GM18502 (cell line): ENCODE measurements at regions not wholly inside any gene's neighbourhood (a gene's known extent, or its start where the extent isn't known, plus 50 kb on each side); places are given as distances from the start of the nearest gene placed in this dataset.

Experiments used
- ATAC-seq: cut with Tn5 transposase; IDR thresholded peaks from one replicate; pipeline ENCODE4 v1.9.1; 2021; ENCODE audit warnings: mild to moderate bottlenecking; ENCODE audit not compliant: unreplicated experiment, poor library complexity

DNA sequence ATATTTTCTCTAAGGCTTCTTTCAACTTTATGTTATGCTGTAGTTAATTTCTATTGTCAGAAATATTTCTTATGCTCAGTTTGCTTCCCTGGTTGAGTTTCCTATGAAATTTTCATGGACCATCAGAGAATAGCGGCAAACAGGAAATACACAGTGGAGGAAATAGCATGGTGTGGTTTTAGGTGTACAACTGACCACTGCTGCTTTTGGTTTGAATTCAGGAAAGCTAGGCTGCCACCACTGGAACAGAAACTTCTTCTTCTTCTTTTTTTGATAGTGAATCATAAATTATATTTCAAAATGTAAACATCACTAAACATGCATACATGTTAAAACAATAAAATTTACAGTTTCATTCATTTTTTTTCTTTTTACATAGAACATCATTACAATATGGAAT, 316.6 kb upstream of the TGFBR2 start:
- ATAC-seq: no peak

DNA sequence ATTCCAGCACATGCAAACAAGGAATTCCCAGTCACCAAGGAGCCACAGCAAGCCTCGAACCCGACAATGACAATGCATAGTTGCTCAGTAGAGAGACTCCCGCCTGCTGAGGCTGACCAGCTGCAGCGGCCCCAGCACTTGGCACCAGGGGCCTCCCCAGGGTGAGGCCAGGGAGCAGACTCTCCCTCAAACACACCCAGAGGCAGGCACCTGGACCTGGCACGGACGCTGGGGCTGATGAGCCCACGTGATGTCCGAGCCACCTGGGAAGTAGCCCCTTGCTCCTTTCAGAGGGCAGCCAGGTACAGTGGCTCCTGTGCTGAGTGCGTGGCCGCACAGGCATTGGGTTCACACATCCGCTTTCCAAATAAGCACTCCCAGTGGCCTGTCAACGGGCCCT, 315.9 kb upstream of the TGFBR2 start:
- ATAC-seq: no peak

DNA sequence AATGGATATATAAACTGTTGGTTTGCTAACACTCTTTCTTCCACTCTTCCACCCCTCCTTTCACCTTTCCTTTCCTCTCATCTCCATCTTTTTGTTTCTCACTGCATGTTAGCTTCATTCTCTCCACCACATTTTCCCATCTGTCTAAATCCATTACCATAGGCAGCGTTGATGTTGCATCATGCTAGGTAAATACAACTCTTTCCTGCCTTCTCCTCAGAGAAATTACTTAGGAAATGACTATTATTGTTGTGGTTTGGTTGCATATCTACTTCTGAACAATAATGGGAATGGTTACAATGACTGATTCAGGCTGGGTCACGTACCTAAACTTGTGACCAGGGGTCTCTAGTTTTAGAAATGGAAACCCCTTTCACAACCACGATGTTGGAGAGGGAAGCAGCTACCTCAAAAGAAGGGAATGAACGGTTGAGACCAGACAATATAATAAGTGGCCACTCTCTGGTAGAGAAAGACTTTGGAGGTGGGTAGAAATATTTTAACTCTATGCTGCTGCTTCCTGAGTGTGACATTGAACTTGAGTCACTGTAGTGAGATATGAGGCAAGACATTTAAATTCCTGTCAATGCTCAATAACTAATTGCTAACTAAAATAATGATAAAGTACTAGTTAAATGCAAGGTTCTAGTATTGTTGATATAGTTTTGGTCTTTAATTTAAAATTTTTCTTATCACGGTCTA, 314.1 kb upstream of the TGFBR2 start:
- no peak for ATAC-seq

DNA sequence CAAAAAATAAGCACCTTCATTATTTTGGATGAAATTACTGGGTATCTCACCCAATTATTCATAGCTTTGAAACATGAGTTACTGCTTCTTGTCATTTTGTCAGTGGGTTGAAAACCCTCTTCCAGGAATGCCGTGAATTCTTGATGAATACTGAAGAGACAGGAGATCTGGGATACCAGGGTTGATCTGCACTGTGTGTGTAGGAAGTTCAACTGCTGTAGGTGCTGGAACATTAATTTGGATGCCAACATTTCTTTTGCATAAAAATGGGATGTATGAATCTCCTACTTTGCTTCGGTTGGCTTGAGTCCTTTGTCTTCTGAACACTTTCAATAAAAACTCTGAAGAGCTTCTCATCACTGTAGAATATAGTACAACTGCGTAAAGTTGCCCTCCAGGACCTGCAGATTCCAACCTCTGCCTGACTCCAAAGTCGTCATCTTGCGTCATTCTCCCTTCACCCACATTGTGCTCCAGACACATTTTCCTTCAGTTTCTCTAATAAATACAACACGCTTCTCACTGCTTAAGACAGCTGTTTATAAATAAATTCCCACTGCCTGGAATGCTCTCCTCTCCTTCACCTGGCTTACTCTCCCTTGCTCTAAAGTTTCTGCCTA, 312.7 kb upstream of the TGFBR2 start:
- ATAC-seq: no peak

DNA sequence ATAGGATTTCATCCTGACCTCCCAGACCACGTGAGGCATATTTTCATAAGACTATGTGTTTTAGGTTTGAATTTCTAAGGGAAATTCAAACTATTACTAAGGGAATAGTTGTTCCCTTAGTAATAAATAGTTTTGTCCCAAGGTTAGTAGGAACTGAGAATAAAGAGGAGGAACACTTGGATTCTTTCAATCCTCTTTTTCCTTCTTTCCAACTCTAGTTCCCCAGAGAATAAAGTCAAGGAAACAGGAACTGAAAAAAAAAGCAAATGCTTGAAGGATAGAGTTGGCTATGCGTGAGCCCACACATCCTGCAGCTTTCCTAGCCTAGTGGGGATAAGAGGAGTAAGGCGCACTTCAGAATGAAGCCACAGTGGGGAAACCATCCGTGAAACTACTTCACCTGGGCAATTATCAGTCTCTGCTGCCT, 312.1 kb upstream of the TGFBR2 start:
- no peak for ATAC-seq

DNA sequence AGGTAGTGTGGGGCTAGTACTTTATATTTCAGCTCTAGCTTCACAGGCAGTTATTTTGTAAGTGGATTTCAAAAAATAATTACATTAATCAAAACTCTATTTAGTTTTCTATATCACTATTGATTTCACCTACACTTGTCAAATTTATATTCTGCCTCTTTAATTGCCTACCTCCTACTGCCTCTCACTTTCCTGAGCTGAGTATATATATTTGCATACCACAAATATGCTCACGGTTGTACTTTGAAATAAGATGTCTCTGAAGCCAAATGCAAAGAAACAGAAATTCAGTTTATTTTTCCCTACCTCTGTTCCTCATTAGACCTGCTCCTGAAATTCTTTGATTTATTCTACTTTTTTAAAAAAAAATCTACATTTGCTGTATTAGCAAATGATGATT, 309.3 kb upstream of the TGFBR2 start:
- peak; percentile 69 for ATAC-seq

DNA sequence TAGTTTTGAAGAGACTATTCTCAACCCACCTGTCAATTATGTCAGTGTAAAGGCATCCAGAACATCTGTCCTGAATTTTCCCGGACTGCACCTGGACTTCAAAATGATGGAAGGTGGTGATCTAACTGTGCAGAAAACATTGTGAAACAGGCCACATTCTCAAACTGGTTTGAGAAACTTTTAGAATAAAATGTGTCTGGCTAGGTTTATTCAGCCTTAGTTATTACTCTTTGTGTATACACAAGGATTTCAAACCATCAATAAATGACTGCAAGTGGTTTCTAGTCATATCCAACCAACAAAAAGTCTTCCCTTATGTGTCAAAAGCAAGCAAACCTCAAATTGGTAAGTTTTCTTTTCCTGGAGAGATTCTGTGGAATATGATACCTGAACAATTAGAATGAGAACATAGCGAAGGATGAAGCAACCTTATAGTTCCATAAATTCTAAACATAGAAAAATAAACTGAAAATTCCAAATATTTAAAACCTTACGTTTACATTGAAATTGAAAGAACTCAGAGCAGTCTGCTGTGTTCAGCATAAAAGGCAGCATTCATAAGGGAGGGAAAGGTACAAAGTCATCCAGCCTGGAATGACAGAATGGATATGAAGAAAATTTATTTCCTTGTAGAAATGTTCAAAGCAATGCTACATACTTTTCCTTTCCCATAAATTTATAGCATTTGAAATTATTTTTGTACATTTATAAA, 306.6 kb upstream of the TGFBR2 start:
- ATAC-seq: no peak

DNA sequence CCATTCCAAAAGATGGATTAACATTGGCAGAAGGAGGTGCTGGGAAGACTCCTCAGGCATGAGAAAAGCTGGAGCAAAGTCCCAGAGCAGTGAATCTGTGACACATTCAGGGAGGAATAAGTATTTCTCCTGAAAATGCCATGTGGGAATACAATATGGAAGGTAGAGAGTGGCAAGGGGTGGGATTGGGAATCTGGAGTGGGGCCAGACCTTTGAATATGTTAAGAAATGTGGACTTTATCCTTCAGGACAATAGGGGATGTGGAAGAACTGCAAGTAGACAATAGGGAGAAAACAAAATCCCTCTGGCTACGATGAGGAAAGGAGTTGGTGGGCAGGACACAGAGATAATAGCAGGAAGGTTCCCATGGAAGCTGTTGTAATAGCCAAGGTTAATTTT, 305.6 kb upstream of the TGFBR2 start:
- ATAC-seq: no peak

DNA sequence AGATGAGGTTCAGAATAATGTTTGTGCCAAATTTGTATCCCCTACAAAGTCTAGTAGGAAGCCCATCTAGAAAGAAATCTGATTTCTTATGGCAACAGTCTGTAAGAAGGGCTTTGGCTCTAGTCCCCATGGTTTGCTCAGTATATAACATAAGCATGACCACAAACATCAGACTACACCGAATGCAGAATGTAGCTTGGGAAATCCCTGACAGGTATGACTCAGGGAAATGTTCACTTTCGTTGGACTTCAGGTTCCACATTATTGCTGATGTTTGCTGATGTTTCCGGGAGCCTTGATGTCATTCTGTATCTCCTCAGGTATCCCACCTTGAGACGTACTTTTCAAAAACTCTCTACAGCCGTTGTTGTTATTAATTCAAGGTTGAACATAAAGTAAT, 304.4 kb upstream of the TGFBR2 start:
- peak; percentile 82 for ATAC-seq

DNA sequence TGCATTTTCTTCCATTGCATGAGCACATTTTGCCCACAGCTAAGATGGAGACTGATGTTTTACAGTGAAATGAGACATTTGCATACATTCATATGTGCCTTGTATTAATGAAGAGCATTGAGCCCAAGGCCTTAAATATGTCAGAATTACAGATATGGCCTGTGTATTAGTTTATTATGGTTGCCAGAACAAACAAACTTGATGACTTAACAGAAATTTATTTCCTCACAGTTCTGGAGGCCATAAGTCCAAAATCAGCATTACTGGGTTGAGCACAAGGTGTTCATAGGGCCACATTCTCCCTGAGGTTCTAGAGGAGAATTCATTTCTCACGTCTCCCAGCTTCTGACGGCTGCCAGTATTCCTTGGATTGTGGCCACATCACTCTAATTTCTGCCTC, 302.6 kb upstream of the TGFBR2 start:
- no peak for ATAC-seq

DNA sequence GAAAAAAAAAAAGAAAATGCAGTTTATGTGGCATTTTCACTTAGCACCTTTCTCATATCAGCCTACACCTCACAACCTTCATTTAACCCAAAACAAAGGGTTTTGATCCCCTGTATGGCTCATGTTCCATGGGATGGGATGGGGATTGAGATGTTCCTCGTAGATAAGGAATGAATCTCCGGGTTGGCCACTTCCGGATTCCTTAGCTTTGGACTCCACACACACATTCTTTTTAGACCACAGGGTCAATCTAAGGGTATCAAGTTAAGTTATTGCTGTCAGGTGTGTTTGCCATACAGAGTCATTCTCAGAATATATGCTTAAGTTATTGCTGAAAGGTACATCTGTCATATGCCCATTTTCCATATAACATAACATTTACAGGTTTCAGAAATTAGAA, 301.4 kb upstream of the TGFBR2 start:
- ATAC-seq: no peak

DNA sequence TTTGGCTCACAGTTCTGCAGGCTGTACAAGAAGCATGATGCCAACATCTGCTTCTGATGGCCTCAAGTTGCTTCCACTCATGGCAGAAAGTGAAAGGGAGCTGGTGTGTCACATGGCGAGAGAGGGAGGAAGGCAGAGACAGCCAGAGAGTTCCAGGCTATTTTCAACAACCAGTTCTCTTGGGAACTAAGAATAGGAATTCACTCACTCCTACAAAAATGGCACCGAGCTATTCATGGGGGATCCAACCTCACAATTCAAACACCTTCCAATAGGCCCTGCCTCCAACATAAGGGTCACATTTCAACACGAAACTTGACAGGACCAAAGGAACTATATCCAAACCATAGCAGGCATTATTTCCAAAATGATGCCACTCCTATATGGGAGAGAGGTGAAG, 299.5 kb upstream of the TGFBR2 start:
- no peak for ATAC-seq

DNA sequence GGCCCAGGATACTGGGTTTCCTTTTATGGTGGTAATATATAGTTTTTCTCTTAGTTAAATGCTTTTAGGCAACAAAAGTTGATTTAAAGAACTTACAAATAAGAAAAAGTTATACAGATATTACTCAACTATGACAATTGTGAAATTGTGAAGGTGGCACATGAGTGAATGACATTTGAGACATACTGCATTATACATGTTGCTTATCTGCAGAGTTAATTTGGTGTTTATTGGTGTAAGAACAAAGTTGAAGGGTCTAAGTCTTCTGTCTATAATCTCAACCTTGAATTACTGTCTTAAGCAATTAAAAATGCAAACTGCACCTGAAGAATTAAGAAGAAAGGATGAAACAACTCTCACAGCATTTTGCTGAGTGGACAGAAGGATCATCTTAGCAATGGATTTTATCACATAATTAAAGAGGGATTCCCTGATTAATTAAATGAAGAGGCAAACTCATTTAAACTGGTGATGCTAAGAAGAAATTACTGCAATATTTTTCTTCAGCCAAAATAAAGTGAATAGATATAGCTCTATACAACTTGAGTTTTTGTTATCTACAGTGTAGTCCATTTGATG, 298.9 kb upstream of the TGFBR2 start:
- ATAC-seq: no peak

DNA sequence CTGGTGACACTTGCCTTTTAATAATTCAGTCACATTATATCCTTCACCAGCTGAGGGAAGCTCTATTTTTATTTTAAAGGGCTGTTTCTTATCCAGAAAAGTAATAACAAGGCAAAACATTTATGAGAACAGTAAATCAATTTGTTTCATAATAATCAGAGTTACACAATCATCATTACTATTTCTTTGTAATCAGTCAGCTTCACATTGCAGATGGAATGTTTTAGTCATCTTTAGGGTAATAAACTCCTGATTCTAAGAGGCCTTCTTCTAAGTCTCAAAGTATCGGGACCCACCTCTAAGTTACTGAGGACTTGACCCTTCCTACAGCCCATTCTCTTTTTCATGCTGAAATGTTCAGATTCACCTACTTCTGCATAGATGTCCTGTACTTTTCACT, 298.3 kb upstream of the TGFBR2 start:
- ATAC-seq: no peak

DNA sequence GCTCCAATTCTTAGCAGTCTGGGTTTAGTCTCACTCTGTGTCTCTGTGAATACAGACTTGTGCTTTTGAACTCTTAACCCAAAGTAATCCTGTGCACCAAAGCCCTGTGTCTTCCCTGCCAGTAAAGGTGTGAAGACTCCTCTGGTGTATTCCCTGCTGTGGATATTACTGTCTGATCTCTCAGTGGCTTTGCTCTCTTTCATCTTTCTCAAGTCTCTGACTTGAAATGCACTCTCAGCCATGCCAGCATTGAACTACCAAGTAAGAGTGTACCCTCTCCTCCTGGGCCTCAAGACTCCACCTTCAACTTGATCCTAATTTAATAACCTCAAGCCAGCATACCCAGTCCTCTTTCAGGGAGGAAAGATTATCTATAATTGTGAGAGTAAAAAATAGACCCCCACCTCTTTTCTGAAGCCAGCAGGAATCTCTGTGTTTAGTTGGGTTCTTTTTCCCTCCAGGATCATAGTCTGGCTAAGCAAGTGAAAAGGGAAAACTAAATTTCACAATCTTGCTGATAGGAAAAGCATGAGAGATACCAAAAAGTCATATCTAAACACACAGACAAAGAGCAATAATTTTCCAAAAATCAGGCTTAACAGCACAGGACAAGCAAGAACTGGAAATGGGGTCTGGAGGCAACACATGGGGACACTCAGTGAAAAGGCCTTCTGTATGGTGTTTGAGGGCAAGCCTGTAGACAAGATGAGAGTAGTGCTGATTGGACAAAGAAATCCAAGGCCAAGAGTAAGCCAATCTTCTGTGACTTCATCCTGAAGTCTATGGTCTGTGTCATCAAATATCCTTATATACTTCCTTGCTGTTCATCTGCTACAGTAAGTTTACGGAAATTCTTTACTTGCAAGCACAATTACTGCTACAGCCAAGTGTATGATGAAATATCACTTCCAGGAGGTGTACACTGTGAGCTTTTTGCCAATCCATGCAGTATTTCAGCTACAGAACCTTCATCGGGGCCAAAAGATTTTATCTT, 296.1 kb upstream of the TGFBR2 start:
- ATAC-seq: no peak

DNA sequence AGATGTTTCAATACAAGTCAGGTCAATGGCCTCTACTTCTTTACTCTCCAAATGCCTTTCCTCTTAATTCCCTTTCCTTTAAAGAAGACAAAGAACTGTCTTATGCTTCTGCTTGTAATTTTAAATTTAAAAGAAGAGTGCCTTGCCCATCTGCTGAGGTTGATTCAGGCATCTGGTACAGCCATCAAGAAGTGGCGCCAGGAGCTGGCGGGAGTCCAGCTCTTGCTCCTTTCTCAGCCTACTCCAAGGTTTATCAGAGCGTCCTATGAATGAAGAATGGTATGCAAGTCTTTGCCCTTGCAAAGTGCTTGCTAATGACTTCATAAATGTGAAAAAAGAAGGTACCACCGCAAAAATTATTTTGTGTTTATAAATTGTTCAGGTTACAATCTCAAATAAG, 294.6 kb upstream of the TGFBR2 start:
- no peak for ATAC-seq

DNA sequence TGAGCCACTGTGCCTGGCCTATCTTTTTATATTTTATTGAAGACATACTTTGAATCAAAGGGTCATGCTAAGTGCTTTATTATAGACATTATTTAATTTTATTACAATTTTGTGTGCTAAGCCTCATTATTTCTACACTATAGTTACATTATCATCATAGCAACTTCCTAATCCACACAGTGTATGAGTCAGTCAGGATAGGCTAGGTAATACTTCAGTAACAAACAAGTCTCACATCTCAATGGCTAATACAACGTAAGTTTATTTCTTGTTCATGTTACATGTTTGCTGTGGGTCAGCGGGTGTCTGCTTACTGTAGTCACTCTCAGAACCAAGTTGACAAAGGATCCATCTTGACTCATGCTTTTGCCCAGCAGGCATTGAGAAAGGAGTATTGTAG, 292.6 kb upstream of the TGFBR2 start:
- ATAC-seq: no peak

DNA sequence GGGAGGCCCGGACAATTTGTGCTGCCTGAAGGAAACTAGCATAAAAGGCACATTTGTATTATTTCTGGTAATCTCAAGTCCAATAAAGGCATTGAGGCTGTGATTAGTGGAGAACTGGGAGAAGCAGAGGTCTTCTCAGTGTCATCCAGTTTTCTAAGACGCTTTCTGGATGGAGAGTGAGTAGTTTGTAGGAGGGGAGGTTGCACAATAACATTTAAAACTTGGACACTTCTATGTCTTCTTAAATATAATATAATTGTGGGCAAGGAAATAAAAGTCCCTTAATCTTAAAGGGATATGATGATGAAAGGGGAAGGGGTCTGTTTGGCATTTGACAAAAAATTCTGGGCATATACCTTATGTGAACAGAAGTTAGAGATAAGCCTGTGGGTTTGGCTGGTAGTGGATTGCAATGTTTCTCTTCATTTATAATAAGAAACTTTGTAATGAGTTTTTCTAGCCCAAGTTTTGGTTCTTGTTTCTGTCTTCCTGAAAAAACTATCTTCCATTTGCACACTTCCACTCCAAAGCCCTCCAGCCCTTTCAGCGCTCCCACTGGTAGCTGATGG, 291.6 kb upstream of the TGFBR2 start:
- no peak for ATAC-seq

DNA sequence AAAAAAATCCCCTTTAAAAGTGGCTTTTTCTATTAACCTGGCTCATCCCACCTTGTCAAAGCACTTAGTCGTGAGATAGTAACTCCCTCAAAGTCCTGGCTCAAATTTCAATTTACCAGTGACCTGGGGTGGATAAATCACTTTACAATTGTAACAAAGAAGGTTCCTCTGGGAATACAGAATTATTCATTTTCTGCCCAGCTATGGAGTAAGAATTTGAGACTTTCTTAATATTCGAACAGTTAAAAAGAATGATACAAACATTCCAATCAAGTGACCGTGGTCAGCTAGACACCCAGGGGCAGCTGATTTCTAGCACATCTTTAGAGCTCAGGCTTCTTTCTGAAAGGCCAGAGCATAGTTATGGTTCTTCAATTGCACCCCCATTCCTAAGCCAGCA, 291.0 kb upstream of the TGFBR2 start:
- ATAC-seq: no peak

DNA sequence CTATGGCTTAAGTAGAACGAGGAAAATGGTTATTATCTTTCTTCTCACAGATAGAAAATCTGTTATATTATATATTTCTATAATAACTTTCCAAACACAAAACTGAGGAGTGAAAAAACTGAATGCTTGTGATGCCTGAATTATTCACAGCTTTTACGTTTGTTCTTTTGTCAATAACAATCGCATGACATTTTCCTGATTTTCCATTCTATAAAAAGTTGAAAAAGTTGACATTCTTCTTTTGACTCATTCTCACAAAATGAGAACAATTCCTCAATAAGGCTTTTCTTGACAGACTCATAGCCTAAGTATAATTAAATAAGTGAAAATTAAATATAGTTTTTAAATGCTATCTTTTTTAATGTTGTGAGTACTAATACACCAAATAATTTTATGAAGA, 288.8 kb upstream of the TGFBR2 start:
- no peak for ATAC-seq
